Neuronal stem cell (in vitro differentiated cells): ENCODE measurements at regions not wholly inside any gene's neighbourhood (a gene's known extent, or its start where the extent isn't known, plus 50 kb on each side); places are given as distances from the start of the nearest gene placed in this dataset.

Experiments
- DNase-seq: peaks from one replicate; pipeline ENCODE4 v3.0.0-alpha.2; 2013; ENCODE audit warnings: low spot score
- H2AFZ ChIP-seq: one replicate; pipeline ENCODE4 v1.6.1; 2013; ENCODE audit warnings: mild to moderate bottlenecking, low read length, inconsistent platforms
- H2AK5ac ChIP-seq: 2 replicates; pipeline ENCODE4 v1.6.1; 2013; ENCODE audit warnings: low read depth, mild to moderate bottlenecking, inconsistent platforms, low read length, moderate library complexity, mixed read lengths
- H2BK120ac ChIP-seq: 2 replicates; pipeline ENCODE4 v1.6.1; 2013; ENCODE audit warnings: low read depth, mild to moderate bottlenecking, inconsistent platforms, low read length, moderate library complexity, mixed read lengths
- H2BK12ac ChIP-seq: one replicate; pipeline ENCODE4 v1.6.1; 2013; ENCODE audit warnings: low read length, inconsistent platforms
- H2BK15ac ChIP-seq: 2 replicates; pipeline ENCODE4 v1.6.1; 2013; ENCODE audit warnings: mild to moderate bottlenecking, low read length, inconsistent platforms, mixed read lengths
- H2BK5ac ChIP-seq: one replicate; pipeline ENCODE4 v1.6.1; 2013; ENCODE audit warnings: inconsistent platforms, mild to moderate bottlenecking, low read length, moderate library complexity
- H3K14ac ChIP-seq: one replicate; pipeline ENCODE4 v1.6.1; 2013; ENCODE audit warnings: low read length, inconsistent platforms
- H3K18ac ChIP-seq: 2 replicates; pipeline ENCODE4 v1.6.1; 2013; ENCODE audit warnings: low read length, inconsistent platforms
- H3K23ac ChIP-seq: 2 replicates; pipeline ENCODE4 v1.6.1; 2013; ENCODE audit warnings: low read depth, mild to moderate bottlenecking, mixed read lengths, low read length, inconsistent platforms; ENCODE audit not compliant: poor library complexity
- H3K27ac ChIP-seq: replicated peaks from 3 replicates; pipeline ENCODE4 v1.5.1; 2013; ENCODE audit warnings: low read length, inconsistent platforms
- H3K27me3 ChIP-seq, 3 experiments: 2 replicates each; pipeline ENCODE4 v1.6.1; 2013; ENCODE audit warnings: low read length in 3 of 3, mild to moderate bottlenecking in 2 of 3, inconsistent platforms in 1 of 3, low read depth in 1 of 3, mixed read lengths in 1 of 3, moderate library complexity in 1 of 3; ENCODE audit not compliant: control insufficient read depth in 3 of 3, insufficient read depth in 3 of 3
- H3K36me3 ChIP-seq, 2 donors: replicated peaks in 1 of 2; 2 replicates each; pipeline ENCODE4 v1.6.1; 2013; ENCODE audit warnings: low read length in 2 of 2; ENCODE audit not compliant: control insufficient read depth in 2 of 2, insufficient read depth in 2 of 2
- H3K4ac ChIP-seq: 2 replicates; pipeline ENCODE4 v1.6.1; 2013; ENCODE audit warnings: inconsistent platforms, mild to moderate bottlenecking, low read length, moderate library complexity
- H3K4me1 ChIP-seq, 2 donors: 1 replicate in 1 of 2; 2 replicates in 1 of 2; pipeline ENCODE4 v1.6.1; 2013; ENCODE audit warnings: low read length in 2 of 2, low read depth in 1 of 2; ENCODE audit not compliant: control insufficient read depth in 2 of 2, insufficient read depth in 1 of 2
- H3K4me2 ChIP-seq: one replicate; pipeline ENCODE4 v1.6.1; 2013; ENCODE audit warnings: mild to moderate bottlenecking, low read length, inconsistent platforms; ENCODE audit not compliant: insufficient read depth, poor library complexity, severe bottlenecking
- H3K4me3 ChIP-seq, 2 donors: 2 replicates each; pipeline ENCODE4 v1.5.1; 2013; ENCODE audit warnings: low read length in 2 of 2, mild to moderate bottlenecking in 2 of 2, inconsistent platforms in 1 of 2, moderate library complexity in 1 of 2
- H3K79me1 ChIP-seq: one replicate; pipeline ENCODE4 v1.6.1; 2013; ENCODE audit warnings: low read depth, mild to moderate bottlenecking, inconsistent platforms, low read length, moderate library complexity
- H3K9ac ChIP-seq: one replicate; pipeline ENCODE4 v1.6.1; 2013; ENCODE audit warnings: mild to moderate bottlenecking, low read depth, low read length, inconsistent platforms; ENCODE audit not compliant: poor library complexity
- H3K9me3 ChIP-seq, 2 donors: replicated peaks in 1 of 2; 2 replicates each; pipeline versions ENCODE3 to v1.6.1; 2013; ENCODE audit warnings: low read length in 2 of 2, mild to moderate bottlenecking in 2 of 2, inconsistent platforms in 1 of 2, low read depth in 1 of 2, mixed read lengths in 1 of 2, moderate library complexity in 1 of 2; ENCODE audit not compliant: control insufficient read depth in 2 of 2, insufficient read depth in 1 of 2
- H4K8ac ChIP-seq: one replicate; pipeline ENCODE4 v1.6.1; 2013; ENCODE audit warnings: low read depth, mild to moderate bottlenecking, inconsistent platforms, low read length, moderate library complexity
- H4K91ac ChIP-seq: one replicate; pipeline ENCODE4 v1.6.1; 2013; ENCODE audit warnings: low read length, low read depth, mild to moderate bottlenecking, inconsistent platforms; ENCODE audit not compliant: poor library complexity
- WGBS, 2 donors: extraction: QIAGEN DNeasy Blood & Tissue Kit; methylation state at CpG; one replicate each; pipeline ENCODE4 v1.1.7; 2013; ENCODE audit warnings: missing lambda C conversion rate in 2 of 2, mixed read lengths in 1 of 2; ENCODE audit not compliant: insufficient read length in 2 of 2, insufficient replicate concordance in 1 of 2; ENCODE audit errors: extremely low coverage in 2 of 2; 5-methylcytosine and 5-hydroxymethylcytosine counted together

GRCh38 chr20:25135031-25135430 is 53.1 kb upstream of the VSX1 start:
- no peaks in the 10 kb centered on the region for H3K36me3 ChIP-seq
- no peak overlapping the region for H2AFZ ChIP-seq

GRCh38 chr20:25136056-25136455 is 54.1 kb upstream of the VSX1 start:
- Histone ChIP-seq H3K9ac (no peak overlapping the region), H2BK15ac (no peak overlapping the region), H2AK5ac (no peak overlapping the region), H3K9me3 (no peaks in the 10 kb centered on the region), H2BK120ac (no peak overlapping the region), H4K8ac (no peak overlapping the region), H2AFZ (peak overlapping the region; percentile 21), H3K27me3 (peaks cover 0 to 14% (median 0%) of the 10 kb centered on the region in 3 experiments), H2BK12ac (no peak overlapping the region), H3K4me3 (no peak overlapping the region), H3K18ac (no peak overlapping the region), H3K79me1 (no peaks in the 10 kb centered on the region), H3K14ac (no peak overlapping the region), H2BK5ac (no peak overlapping the region), H3K4me2 (no peak overlapping the region), H3K36me3 (no peaks in the 10 kb centered on the region), H4K91ac (no peak overlapping the region), H3K23ac (no peak overlapping the region), H3K27ac (no peak overlapping the region), H3K4me1 (peaks cover 0 to 2% of the 10 kb centered on the region in 2 donors), H3K4ac (no peak overlapping the region)
- no peak for DNase-seq
- WGBS, 2 donors: no CpG with 5 or more reads among the region's 1 CpG

More at GRCh38 chr20:25135031-25135430, 53.1 kb upstream of the VSX1 start:
- H3K4me2 ChIP-seq: no peak overlapping the region
- H2BK12ac ChIP-seq: no peak overlapping the region
- H3K4me1 ChIP-seq: peaks cover 0 to 2% of the 10 kb centered on the region in 2 donors
- no peak overlapping the region for H4K91ac ChIP-seq
- H3K18ac ChIP-seq: peak overlapping the region; percentile 61
- H3K27me3 ChIP-seq: peaks cover 0 to 17% (median 0%) of the 10 kb centered on the region in 3 experiments
- no peak overlapping the region for H3K27ac ChIP-seq
- H2BK120ac ChIP-seq: no peak overlapping the region
- no peaks in the 10 kb centered on the region for H3K79me1 ChIP-seq
- no peaks in the 10 kb centered on the region for H3K9me3 ChIP-seq
- H3K4me3 ChIP-seq: no peak overlapping the region
- peak overlapping the region; percentile 39 for H2BK15ac ChIP-seq
- H3K23ac ChIP-seq: no peak overlapping the region
- DNase-seq: no peak
- no peak overlapping the region for H3K4ac ChIP-seq
- no CpG with 5 or more reads among the region's 7 CpGs for WGBS, 2 donors
- no peak overlapping the region for H2AK5ac ChIP-seq
- no peak overlapping the region for H3K14ac ChIP-seq
- H3K9ac ChIP-seq: no peak overlapping the region
- H2BK5ac ChIP-seq: no peak overlapping the region
- H4K8ac ChIP-seq: no peak overlapping the region

- H2AK5ac ChIP-seq: no peak overlapping the region
- H3K79me1 ChIP-seq: no peaks in the 10 kb centered on the region
- H3K4me3 ChIP-seq: no peak overlapping the region
- H3K36me3 ChIP-seq: no peaks in the 10 kb centered on the region
- no peak overlapping the region for H3K9ac ChIP-seq
- peak overlapping the region; percentile 77 for H3K4ac ChIP-seq
- H3K9me3 ChIP-seq: no peaks in the 10 kb centered on the region
- no peak overlapping the region for H3K14ac ChIP-seq
- no peak overlapping the region for H3K23ac ChIP-seq
- H4K8ac ChIP-seq: no peak overlapping the region
- peak overlapping the region; percentile 66 for H4K91ac ChIP-seq
- H2BK15ac ChIP-seq: no peak overlapping the region
- H2AFZ ChIP-seq: peak overlapping the region; percentile 48
- no peak overlapping the region for H3K27ac ChIP-seq
- H2BK5ac ChIP-seq: no peak overlapping the region
- no CpG with 5 or more reads among the region's 6 CpGs for WGBS, 2 donors
- H3K4me2 ChIP-seq: no peak overlapping the region
- peak overlapping the region; percentile 82 for H2BK12ac ChIP-seq
- H2BK120ac ChIP-seq: no peak overlapping the region
- no peak overlapping the region for H3K18ac ChIP-seq
- H3K27me3 ChIP-seq: peaks cover 0 to 13% (median 0%) of the 10 kb centered on the region in 3 experiments
- DNase-seq: no peak
- H3K4me1 ChIP-seq: peaks cover 0 to 2% of the 10 kb centered on the region in 2 donors
Measured at GRCh38 chr20:25136643-25137559, 55.0 kb upstream of the VSX1 start.

GRCh38 chr20:25139029-25139705 is 56.3 kb upstream of the ENTPD6 start:
- H3K4me1 ChIP-seq: peaks cover 0 to 2% of the 10 kb centered on the region in 2 donors
- H4K8ac ChIP-seq: no peak overlapping the region
- H3K79me1 ChIP-seq: no peaks in the 10 kb centered on the region
- no CpG with 5 or more reads among the region's 12 CpGs for WGBS, 2 donors
- no peak for DNase-seq
- H3K4me2 ChIP-seq: no peak overlapping the region
- H3K14ac ChIP-seq: no peak overlapping the region
- no peak overlapping the region for H3K23ac ChIP-seq
- H2BK5ac ChIP-seq: no peak overlapping the region
- no peak overlapping the region for H2BK15ac ChIP-seq
- H3K9me3 ChIP-seq: no peaks in the 10 kb centered on the region
- H3K4me3 ChIP-seq: no peak overlapping the region
- H3K18ac ChIP-seq: no peak overlapping the region
- H2BK12ac ChIP-seq: no peak overlapping the region
- H3K27me3 ChIP-seq: no peaks in the 10 kb centered on the region
- no peak overlapping the region for H3K4ac ChIP-seq
- H4K91ac ChIP-seq: no peak overlapping the region
- H3K9ac ChIP-seq: no peak overlapping the region
- H2AFZ ChIP-seq: no peak overlapping the region
- H2AK5ac ChIP-seq: no peak overlapping the region
- H3K36me3 ChIP-seq: no peaks in the 10 kb centered on the region
- no peak overlapping the region for H3K27ac ChIP-seq
- H2BK120ac ChIP-seq: no peak overlapping the region
